Mammary epithelial cell (primary cell): ENCODE measurements at regions not wholly inside any gene's neighbourhood (a gene's known extent, or its start where the extent isn't known, plus 50 kb on each side); places are given as distances from the start of the nearest gene placed in this dataset.

ENCODE experiments used
- EZH2 ChIP-seq: IDR thresholded peaks from 2 replicates; pipeline ENCODE4 v1.6.1; 2012; ENCODE audit warnings: low read length, inconsistent platforms, borderline replicate concordance
- TF ChIP-seq, protein P1 (sequence below), 2 donors: IDR thresholded peaks in 1 of 2; conservative IDR thresholded peaks in 1 of 2; 2 replicates each; pipeline ENCODE4 v1.5.1; 2011 to 2012; ENCODE audit warnings: inconsistent platforms in 2 of 2, low read length in 2 of 2, mild to moderate bottlenecking in 2 of 2, control low read depth in 1 of 2, low read depth in 1 of 2; ENCODE audit not compliant: insufficient read depth in 1 of 2; ENCODE audit errors: extremely low read depth in 1 of 2

DNA sequence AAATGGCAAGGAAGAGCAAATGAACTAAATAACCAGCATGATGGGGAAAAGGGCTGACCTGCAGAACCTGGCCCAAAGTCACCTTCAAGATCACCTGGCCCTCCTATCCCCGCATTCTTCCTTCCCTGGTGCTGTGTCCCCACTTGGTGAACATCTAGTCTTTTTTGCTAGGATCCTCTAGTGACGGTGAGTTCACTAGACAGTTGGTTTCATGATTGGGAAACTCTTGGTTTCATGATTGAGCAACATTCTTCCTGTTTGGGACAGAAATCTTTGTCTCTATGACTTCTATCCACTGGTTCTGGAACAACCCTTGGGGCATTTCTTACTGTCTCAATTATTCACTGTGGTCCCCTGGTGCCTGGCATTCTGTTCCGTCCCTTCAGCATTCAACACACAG is 50.2 kb upstream of the DAB2IP start:
- TF ChIP-seq, protein P1, sequence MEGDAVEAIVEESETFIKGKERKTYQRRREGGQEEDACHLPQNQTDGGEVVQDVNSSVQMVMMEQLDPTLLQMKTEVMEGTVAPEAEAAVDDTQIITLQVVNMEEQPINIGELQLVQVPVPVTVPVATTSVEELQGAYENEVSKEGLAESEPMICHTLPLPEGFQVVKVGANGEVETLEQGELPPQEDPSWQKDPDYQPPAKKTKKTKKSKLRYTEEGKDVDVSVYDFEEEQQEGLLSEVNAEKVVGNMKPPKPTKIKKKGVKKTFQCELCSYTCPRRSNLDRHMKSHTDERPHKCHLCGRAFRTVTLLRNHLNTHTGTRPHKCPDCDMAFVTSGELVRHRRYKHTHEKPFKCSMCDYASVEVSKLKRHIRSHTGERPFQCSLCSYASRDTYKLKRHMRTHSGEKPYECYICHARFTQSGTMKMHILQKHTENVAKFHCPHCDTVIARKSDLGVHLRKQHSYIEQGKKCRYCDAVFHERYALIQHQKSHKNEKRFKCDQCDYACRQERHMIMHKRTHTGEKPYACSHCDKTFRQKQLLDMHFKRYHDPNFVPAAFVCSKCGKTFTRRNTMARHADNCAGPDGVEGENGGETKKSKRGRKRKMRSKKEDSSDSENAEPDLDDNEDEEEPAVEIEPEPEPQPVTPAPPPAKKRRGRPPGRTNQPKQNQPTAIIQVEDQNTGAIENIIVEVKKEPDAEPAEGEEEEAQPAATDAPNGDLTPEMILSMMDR (conservative IDR thresholded peaks at IDR 0.05 in 1 of 2, IDR thresholded peaks at IDR 0.05 in 1 of 2; ENCODE audit: extremely low read depth in 1 of 2, insufficient read depth in 1 of 2, low read depth in 1 of 2, low read length in 2 of 2), result no peak
- no peak for TF ChIP-seq EZH2
